Ovary (tissue), 3 donors: ENCODE measurements at regions not wholly inside any gene's neighbourhood (a gene's known extent, or its start where the extent isn't known, plus 50 kb on each side); places are given as distances from the start of the nearest gene placed in this dataset.

ENCODE experiments used
- POLR2A ChIP-seq: fragments of 450-650 bp; IDR thresholded peaks from one replicate; pipeline ENCODE4 v1.6.1; 2017; ENCODE audit warnings: antibody characterized with exemption, mild to moderate bottlenecking, moderate library complexity
- TF ChIP-seq, protein P1 (sequence below), 3 donors: fragments of 450-650 bp in 2 of 3; fragments of 200-600 bp in 1 of 3; IDR thresholded peaks; one replicate each; pipeline versions ENCODE4 v1.5.1 to v1.8.0; 2016 to 2022; ENCODE audit warnings: antibody characterized with exemption in 3 of 3, mild to moderate bottlenecking in 1 of 3
- donor health status: DM: no; HTN: no; CAD: no.

DNA sequence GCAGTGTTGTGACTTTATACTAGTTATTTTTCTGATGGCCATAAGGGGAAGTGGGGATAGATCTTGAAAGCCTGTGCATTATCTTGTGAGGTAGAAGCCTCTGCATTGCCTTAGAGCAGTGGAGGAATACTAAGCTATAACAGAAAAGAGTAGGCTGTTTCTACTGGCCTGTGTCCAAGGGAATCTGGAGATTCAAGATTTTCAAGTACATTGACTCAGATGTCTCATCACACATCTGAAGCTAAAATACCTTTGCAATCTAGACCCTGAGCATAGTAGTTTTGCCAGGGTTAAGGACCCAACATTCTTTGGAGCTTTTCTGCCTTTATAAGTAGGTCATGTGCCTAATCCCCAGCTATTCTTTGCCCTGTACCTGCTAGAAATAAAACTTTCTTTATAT is 272.3 kb downstream of the TENT5A start:
- TF ChIP-seq, protein P1, sequence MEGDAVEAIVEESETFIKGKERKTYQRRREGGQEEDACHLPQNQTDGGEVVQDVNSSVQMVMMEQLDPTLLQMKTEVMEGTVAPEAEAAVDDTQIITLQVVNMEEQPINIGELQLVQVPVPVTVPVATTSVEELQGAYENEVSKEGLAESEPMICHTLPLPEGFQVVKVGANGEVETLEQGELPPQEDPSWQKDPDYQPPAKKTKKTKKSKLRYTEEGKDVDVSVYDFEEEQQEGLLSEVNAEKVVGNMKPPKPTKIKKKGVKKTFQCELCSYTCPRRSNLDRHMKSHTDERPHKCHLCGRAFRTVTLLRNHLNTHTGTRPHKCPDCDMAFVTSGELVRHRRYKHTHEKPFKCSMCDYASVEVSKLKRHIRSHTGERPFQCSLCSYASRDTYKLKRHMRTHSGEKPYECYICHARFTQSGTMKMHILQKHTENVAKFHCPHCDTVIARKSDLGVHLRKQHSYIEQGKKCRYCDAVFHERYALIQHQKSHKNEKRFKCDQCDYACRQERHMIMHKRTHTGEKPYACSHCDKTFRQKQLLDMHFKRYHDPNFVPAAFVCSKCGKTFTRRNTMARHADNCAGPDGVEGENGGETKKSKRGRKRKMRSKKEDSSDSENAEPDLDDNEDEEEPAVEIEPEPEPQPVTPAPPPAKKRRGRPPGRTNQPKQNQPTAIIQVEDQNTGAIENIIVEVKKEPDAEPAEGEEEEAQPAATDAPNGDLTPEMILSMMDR (IDR thresholded peaks at IDR 0.05), result no peak
- TF ChIP-seq POLR2A, result no peak
